ENCODE measurements at regions not wholly inside any gene's neighbourhood (a gene's known extent, or its start where the extent isn't known, plus 50 kb on each side); places are given as distances from the start of the nearest gene placed in this dataset.

DNA sequence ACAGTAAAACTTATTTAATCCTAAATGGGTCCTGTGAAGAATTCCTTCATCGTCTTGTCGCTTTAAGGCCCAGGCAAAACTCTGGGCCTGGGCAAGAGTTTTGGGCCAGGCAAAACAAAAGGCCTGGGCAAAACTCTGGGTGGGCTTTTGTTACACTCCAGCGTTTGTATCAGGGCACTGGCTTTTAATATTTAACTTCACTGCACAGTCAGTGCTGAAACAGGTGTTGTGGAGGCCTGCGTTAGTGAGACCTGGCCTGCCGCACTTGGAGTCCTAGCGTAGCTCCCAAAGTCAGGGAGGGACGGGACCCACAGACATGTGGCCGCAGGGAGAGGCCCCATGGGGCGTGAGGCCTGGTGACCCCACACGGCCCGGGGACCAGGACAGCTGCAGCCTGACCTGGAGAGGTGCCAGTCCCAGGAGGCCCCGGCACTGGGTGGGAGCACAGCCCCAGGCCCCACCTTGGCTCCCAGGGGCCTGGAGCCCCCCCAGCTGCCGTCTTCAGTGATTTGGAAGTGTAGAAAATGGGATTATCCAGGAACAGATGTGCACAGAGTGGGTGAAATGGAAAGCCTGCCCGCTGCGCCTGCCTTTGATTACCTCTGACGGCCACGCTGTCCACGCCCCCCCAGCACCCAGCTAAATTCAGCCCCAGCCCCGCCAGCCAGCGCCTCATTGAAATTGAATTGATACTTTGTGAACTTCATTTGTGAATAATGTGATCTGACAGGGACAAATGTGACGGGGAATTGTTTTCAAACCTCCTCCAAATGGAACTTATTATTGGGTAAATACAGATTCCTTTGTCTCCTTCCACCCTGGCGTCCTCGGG, 132.9 kb upstream of the NKX1-1 start:
- H2AFZ ChIP-seq (ENCODE audit: low read length) = no peak overlapping the region
- H4K20me1 ChIP-seq (ENCODE audit: low read length) = no peaks in the 10 kb centered on the region
- BruUV-seq (replicated peaks) = no TSS peak
- H3K79me2 ChIP-seq (ENCODE audit: low read length) = no peaks in the 10 kb centered on the region
- H3K4me1 ChIP-seq (ENCODE audit: insufficient read depth, low read length) = peaks cover 29% of the 10 kb centered on the region
- H3K9ac ChIP-seq (ENCODE audit: low read length) = no peak overlapping the region
- intact Hi-C loops (cut with micrococcal nuclease) = no loop called here
- TF ChIP-seq CTCF (conservative IDR thresholded peaks at IDR 0.05; ENCODE audit: low read depth, low read length) = no peak
- TF ChIP-seq EZH2 (IDR thresholded peaks at IDR 0.05; ENCODE audit: low read length, unreplicated experiment) = no peak
- TF ChIP-seq EZH2phosphoT487 (IDR thresholded peaks at IDR 0.05; ENCODE audit: borderline replicate concordance, low read length) = no peak
- no peaks in the 10 kb centered on the region for H3K27me3 ChIP-seq (ENCODE audit: low read length)
- no peaks in the 10 kb centered on the region for H3K9me2 ChIP-seq (replicated peaks; ENCODE audit: low read length)
- no peaks in the 10 kb centered on the region for H3F3A ChIP-seq (ENCODE audit: low read length, unreplicated experiment)
- CTCF ChIA-PET = no interaction called here
- DNase-seq (no peak), ATAC-seq (no peak)
- no peaks in the 10 kb centered on the region for H3K9me3 ChIP-seq (ENCODE audit: low read length)
- H3K36me3 ChIP-seq (ENCODE audit: low read depth, low read length) = no peaks in the 10 kb centered on the region
- POLR2A ChIA-PET (ENCODE audit: unreplicated experiment) = no interaction called here
- no peak overlapping the region for H3K27ac ChIP-seq (ENCODE audit: low read length)
- no peak overlapping the region for H3K4me2 ChIP-seq (ENCODE audit: low read length)
- no peak overlapping the region for H3K4me3 ChIP-seq (ENCODE audit: low read length)

GRCh38 chr4:1538096-1538410, 131.8 kb upstream of the NKX1-1 start:
- DNase-seq = no peak
- ChIA-PET POLR2A (ENCODE audit: unreplicated experiment) (no interaction called here), CTCF (no interaction called here)
- intact Hi-C loops (cut with micrococcal nuclease) = no loop called here
- H3K9me3 ChIP-seq (ENCODE audit: low read length) = no peaks in the 10 kb centered on the region
- H3K4me1 ChIP-seq (ENCODE audit: insufficient read depth, low read length) = peaks cover 29% of the 10 kb centered on the region
- no peaks in the 10 kb centered on the region for H3F3A ChIP-seq (ENCODE audit: low read length, unreplicated experiment)
- TF ChIP-seq CTCF (conservative IDR thresholded peaks at IDR 0.05; ENCODE audit: low read depth, low read length) (no peak), EZH2 (IDR thresholded peaks at IDR 0.05; ENCODE audit: low read length, unreplicated experiment) (no peak), EZH2phosphoT487 (IDR thresholded peaks at IDR 0.05; ENCODE audit: borderline replicate concordance, low read length) (no peak)
- H3K36me3 ChIP-seq (ENCODE audit: low read depth, low read length) = no peaks in the 10 kb centered on the region
- no TSS peak for BruUV-seq (replicated peaks)
- no peak overlapping the region for H3K9ac ChIP-seq (ENCODE audit: low read length)
- no peaks in the 10 kb centered on the region for H3K27me3 ChIP-seq (ENCODE audit: low read length)
- H3K4me3 ChIP-seq (ENCODE audit: low read length) = no peak overlapping the region
- H2AFZ ChIP-seq (ENCODE audit: low read length) = no peak overlapping the region
- H3K27ac ChIP-seq (ENCODE audit: low read length) = no peak overlapping the region
- ATAC-seq = no peak
- no peaks in the 10 kb centered on the region for H3K9me2 ChIP-seq (replicated peaks; ENCODE audit: low read length)
- no peak overlapping the region for H3K4me2 ChIP-seq (ENCODE audit: low read length)
- H4K20me1 ChIP-seq (ENCODE audit: low read length) = no peaks in the 10 kb centered on the region
- no peaks in the 10 kb centered on the region for H3K79me2 ChIP-seq (ENCODE audit: low read length)

- CTCF ChIA-PET = no interaction called here
- Histone ChIP-seq H3K4me1 (ENCODE audit: insufficient read depth, low read length) (peaks cover 25% of the 10 kb centered on the region), H3K4me2 (ENCODE audit: low read length) (no peak overlapping the region), H3F3A (ENCODE audit: low read length, unreplicated experiment) (no peaks in the 10 kb centered on the region), H3K79me2 (ENCODE audit: low read length) (no peaks in the 10 kb centered on the region), H4K20me1 (ENCODE audit: low read length) (no peaks in the 10 kb centered on the region), H3K9me3 (ENCODE audit: low read length) (no peaks in the 10 kb centered on the region), H2AFZ (ENCODE audit: low read length) (no peak overlapping the region), H3K4me3 (ENCODE audit: low read length) (no peak overlapping the region), H3K27ac (ENCODE audit: low read length) (no peak overlapping the region), H3K9ac (ENCODE audit: low read length) (no peak overlapping the region), H3K27me3 (ENCODE audit: low read length) (no peaks in the 10 kb centered on the region), H3K9me2 (replicated peaks; ENCODE audit: low read length) (no peaks in the 10 kb centered on the region), H3K36me3 (ENCODE audit: low read depth, low read length) (no peaks in the 10 kb centered on the region)
- no peak for TF ChIP-seq EZH2phosphoT487 (IDR thresholded peaks at IDR 0.05; ENCODE audit: borderline replicate concordance, low read length)
- TF ChIP-seq EZH2 (IDR thresholded peaks at IDR 0.05; ENCODE audit: low read length, unreplicated experiment) = no peak
- TF ChIP-seq CTCF (conservative IDR thresholded peaks at IDR 0.05; ENCODE audit: low read depth, low read length) = no peak
- POLR2A ChIA-PET (ENCODE audit: unreplicated experiment) = no interaction called here
- BruUV-seq (replicated peaks) = no TSS peak
- intact Hi-C loops (cut with micrococcal nuclease) = no loop called here
- ATAC-seq (no peak), DNase-seq (no peak)
Observed at GRCh38 chr4:1537410-1538095, 131.3 kb upstream of the NKX1-1 start.

All from PC-3 (cell line).